Activated CD8-positive, alpha-beta T cell treated with anti-CD3 and anti-CD28 coated beads for 36 hours (primary cell): ENCODE measurements at regions not wholly inside any gene's neighbourhood (a gene's known extent, or its start where the extent isn't known, plus 50 kb on each side); places are given as distances from the start of the nearest gene placed in this dataset.

ENCODE experiments used
- ATAC-seq: fragments of 200-7000 bp; cut with Tn5 transposase; one replicate; pipeline ENCODE4 v1.10.0; 2021; ENCODE audit warnings: mild to moderate bottlenecking, moderate library complexity
- CTCF ChIA-PET: fragments of 350-600 bp; sonication (Branson Sonifier 250); formaldehyde crosslinking; loops from one replicate; lab custom pipeline; 2021; ENCODE audit warnings: antibody characterized with exemption; lab: Charles Lee
- POLR2A ChIA-PET: fragments of 350-600 bp; sonication (Branson Sonifier 250); formaldehyde crosslinking; loops from one replicate; lab custom pipeline; 2021; ENCODE audit warnings: antibody characterized with exemption; lab: Charles Lee
- DNase-seq: peaks from one replicate; pipeline ENCODE4 v3.0.0-alpha.2; 2020
- H3K27ac Mint-ChIP-seq: one replicate; pipeline ENCODE4 v1.8.0; 2021; ENCODE audit warnings: mild to moderate bottlenecking, mixed read lengths
- H3K27me3 Mint-ChIP-seq: one replicate; pipeline ENCODE4 v1.8.0; 2021; ENCODE audit warnings: mixed read lengths
- H3K36me3 Mint-ChIP-seq: one replicate; pipeline ENCODE4 v1.8.0; 2021; ENCODE audit warnings: low read depth, mixed read lengths
- H3K4me1 Mint-ChIP-seq: one replicate; pipeline ENCODE4 v1.8.0; 2021; ENCODE audit warnings: low read depth, mixed read lengths
- H3K4me3 Mint-ChIP-seq: one replicate; pipeline ENCODE4 v1.8.0; 2021; ENCODE audit warnings: mild to moderate bottlenecking, moderate library complexity, mixed read lengths
- H3K9me3 Mint-ChIP-seq: one replicate; pipeline ENCODE4 v1.8.0; 2021; ENCODE audit warnings: mixed read lengths
- CTCF ChIP-seq: fragments of 200-600 bp; IDR thresholded peaks from one replicate; pipeline ENCODE4 v1.8.0; 2022; ENCODE audit warnings: antibody characterized with exemption, mild to moderate bottlenecking
- intact Hi-C: fragments of 100-400 bp; cut with micrococcal nuclease; formaldehyde crosslinking; loops from one replicate; pipeline ENCODE4 v1.10.0; 2022

- ATAC-seq (no peak), DNase-seq (no peak)
- ChIA-PET POLR2A (no interaction called here), CTCF (no interaction called here)
- no peak for TF ChIP-seq CTCF
- intact Hi-C loops = no loop called here
- H3K27ac Mint-ChIP-seq = no peak overlapping the region
- no peaks in the 10 kb centered on the region for H3K36me3 Mint-ChIP-seq
- no peaks in the 10 kb centered on the region for H3K4me1 Mint-ChIP-seq
- H3K9me3 Mint-ChIP-seq = no peaks in the 10 kb centered on the region
- no peak overlapping the region for H3K4me3 Mint-ChIP-seq
- no peaks in the 10 kb centered on the region for H3K27me3 Mint-ChIP-seq
These were observed 372.4 kb upstream of the VWC2 start for GRCh38 chr7:49400891-49401550.

GRCh38 chr7:49403844-49404243, 369.6 kb upstream of the VWC2 start:
- no peak for ATAC-seq

GRCh38 chr7:49407205-49407604, 366.2 kb upstream of the VWC2 start:
- TF ChIP-seq CTCF = no peak
- H3K9me3 Mint-ChIP-seq = peaks cover 1% of the 10 kb centered on the region
- ATAC-seq = no peak
- intact Hi-C loops = no loop called here
- no peak for DNase-seq
- ChIA-PET CTCF (no interaction called here), POLR2A (no interaction called here)
- no peaks in the 10 kb centered on the region for H3K36me3 Mint-ChIP-seq
- H3K27ac Mint-ChIP-seq = no peak overlapping the region
- no peaks in the 10 kb centered on the region for H3K27me3 Mint-ChIP-seq
- no peak overlapping the region for H3K4me3 Mint-ChIP-seq
- H3K4me1 Mint-ChIP-seq = no peaks in the 10 kb centered on the region

More at GRCh38 chr7:49403844-49404243, 369.6 kb upstream of the VWC2 start:
- H3K27ac Mint-ChIP-seq = no peak overlapping the region
- no peaks in the 10 kb centered on the region for H3K4me1 Mint-ChIP-seq
- H3K4me3 Mint-ChIP-seq = no peak overlapping the region
- CTCF ChIA-PET = no interaction called here
- DNase-seq = no peak
- POLR2A ChIA-PET = no interaction called here
- H3K36me3 Mint-ChIP-seq = no peaks in the 10 kb centered on the region
- no peaks in the 10 kb centered on the region for H3K27me3 Mint-ChIP-seq
- intact Hi-C loops = no loop called here
- no peaks in the 10 kb centered on the region for H3K9me3 Mint-ChIP-seq
- no peak for TF ChIP-seq CTCF

GRCh38 chr7:49417034-49417433, 356.4 kb upstream of the VWC2 start:
- no peak for TF ChIP-seq CTCF
- ATAC-seq (no peak), DNase-seq (no peak)
- Mint-ChIP-seq H3K4me1 (no peaks in the 10 kb centered on the region), H3K9me3 (peaks cover 4% of the 10 kb centered on the region), H3K36me3 (no peaks in the 10 kb centered on the region), H3K27me3 (no peaks in the 10 kb centered on the region), H3K4me3 (no peak overlapping the region), H3K27ac (no peak overlapping the region)
- intact Hi-C loops = no loop called here
- ChIA-PET CTCF (no interaction called here), POLR2A (no interaction called here)

- Mint-ChIP-seq H3K4me1 (no peaks in the 10 kb centered on the region), H3K36me3 (no peaks in the 10 kb centered on the region), H3K27ac (no peak overlapping the region), H3K27me3 (no peaks in the 10 kb centered on the region), H3K9me3 (peaks cover 6% of the 10 kb centered on the region), H3K4me3 (no peak overlapping the region)
- ChIA-PET CTCF (no interaction called here), POLR2A (no interaction called here)
- intact Hi-C loops = no loop called here
- ATAC-seq (no peak), DNase-seq (no peak)
- no peak for TF ChIP-seq CTCF
These were observed 354.5 kb upstream of the VWC2 start for GRCh38 chr7:49418963-49419362.
